ENCODE measurements at regions not wholly inside any gene's neighbourhood (a gene's known extent, or its start where the extent isn't known, plus 50 kb on each side); places are given as distances from the start of the nearest gene placed in this dataset.
"Not testable (repeated sequence)": the region's sequence is repeated elsewhere in the genome, so short reads cannot be mapped to it uniquely, and the experiment has no call there.

DNA sequence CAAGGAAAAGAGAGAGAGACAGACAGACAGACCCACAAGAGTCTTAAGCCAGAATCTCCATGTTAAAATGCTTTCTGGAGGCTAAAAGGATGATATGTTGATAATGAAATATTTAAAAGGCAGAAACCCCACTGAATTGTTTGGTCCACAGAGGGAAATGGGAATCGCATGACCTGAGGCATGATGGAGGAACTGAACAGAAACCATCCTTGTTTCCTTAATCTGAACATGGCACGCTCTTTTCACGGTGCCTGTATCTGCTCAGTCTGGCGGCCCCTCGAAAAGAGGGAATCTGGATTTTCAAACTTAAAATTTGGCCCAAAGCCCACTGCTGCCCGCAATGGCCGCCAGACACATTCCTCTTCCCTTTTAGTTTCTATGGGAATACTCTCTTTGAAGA, 173.5 kb upstream of the OSBPL11 start:
- not testable (repeated sequence) for H3K36me3 ChIP-seq (ENCODE audit: control insufficient read depth, insufficient read depth, low read length, severe bottlenecking); H3K4me3 ChIP-seq (ENCODE audit: low read length); H3K27me3 ChIP-seq (replicated peaks; ENCODE audit: control insufficient read depth, insufficient read depth, low read length); H3K9ac ChIP-seq (ENCODE audit: low read length); H3K9me3 ChIP-seq (ENCODE audit: control insufficient read depth, low read length); DNase-seq (ENCODE audit: low read depth); H3K4me1 ChIP-seq (ENCODE audit: control insufficient read depth, insufficient read depth, low read length)

DNA sequence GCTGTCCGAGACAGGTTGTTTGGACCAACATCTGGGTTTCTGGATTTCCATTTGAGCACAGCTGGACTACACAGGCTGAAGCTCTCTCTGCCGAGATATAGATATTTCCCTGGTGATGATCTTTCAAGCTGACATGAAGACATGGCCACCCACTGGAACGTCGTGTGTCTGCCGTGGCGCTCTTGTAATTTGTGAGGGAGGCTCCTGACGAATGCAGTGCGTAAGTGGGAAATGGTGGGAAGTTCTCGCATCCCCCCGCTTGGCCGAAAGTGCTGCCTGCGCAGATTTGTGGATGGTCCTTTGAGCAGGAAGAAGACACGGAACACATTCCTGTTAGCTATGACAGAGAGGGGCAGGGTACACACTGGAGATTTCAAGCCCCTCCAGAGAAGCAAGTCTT, 176.2 kb upstream of the OSBPL11 start:
- not testable (repeated sequence) for H3K4me1 ChIP-seq (ENCODE audit: control insufficient read depth, insufficient read depth, low read length); H3K27me3 ChIP-seq (replicated peaks; ENCODE audit: control insufficient read depth, insufficient read depth, low read length); H3K4me3 ChIP-seq (ENCODE audit: low read length); H3K36me3 ChIP-seq (ENCODE audit: control insufficient read depth, insufficient read depth, low read length, severe bottlenecking); H3K9me3 ChIP-seq (ENCODE audit: control insufficient read depth, low read length); DNase-seq (ENCODE audit: low read depth); H3K9ac ChIP-seq (ENCODE audit: low read length)

DNA sequence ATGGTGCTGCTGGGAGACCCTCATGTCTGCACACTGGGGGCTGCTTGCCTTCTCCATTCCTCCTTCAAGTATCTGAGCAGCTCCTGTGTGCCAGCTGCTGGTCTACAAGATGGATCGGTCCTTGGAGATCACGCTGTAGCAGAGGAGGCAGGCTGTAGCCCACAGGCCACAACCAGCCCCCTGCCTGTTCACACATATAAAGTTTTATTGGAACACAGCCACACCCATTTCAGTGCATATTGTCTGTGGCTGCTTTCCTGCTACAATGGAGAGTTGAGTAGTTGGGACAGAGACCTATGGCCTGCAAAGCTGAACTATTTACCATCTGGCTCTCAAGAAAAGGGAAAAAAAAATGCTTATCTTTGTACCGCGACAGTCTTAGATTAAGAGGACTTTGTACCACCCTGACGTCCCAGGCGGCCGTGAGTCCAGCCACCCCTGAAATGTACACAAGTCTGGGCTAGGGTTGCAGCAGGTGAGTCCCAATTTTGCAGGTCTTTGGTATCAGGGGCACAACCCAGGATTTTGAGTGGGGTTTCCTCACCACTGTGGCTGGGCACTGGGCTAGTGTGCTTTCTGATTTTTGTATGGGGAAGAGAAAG, 179.2 kb upstream of the OSBPL11 start:
- H3K27me3 ChIP-seq (replicated peaks; ENCODE audit: control insufficient read depth, insufficient read depth, low read length); DNase-seq (ENCODE audit: low read depth); H3K4me3 ChIP-seq (ENCODE audit: low read length); H3K36me3 ChIP-seq (ENCODE audit: control insufficient read depth, insufficient read depth, low read length, severe bottlenecking); H3K4me1 ChIP-seq (ENCODE audit: control insufficient read depth, insufficient read depth, low read length); H3K9ac ChIP-seq (ENCODE audit: low read length); H3K9me3 ChIP-seq (ENCODE audit: control insufficient read depth, low read length): not testable (repeated sequence)

DNA sequence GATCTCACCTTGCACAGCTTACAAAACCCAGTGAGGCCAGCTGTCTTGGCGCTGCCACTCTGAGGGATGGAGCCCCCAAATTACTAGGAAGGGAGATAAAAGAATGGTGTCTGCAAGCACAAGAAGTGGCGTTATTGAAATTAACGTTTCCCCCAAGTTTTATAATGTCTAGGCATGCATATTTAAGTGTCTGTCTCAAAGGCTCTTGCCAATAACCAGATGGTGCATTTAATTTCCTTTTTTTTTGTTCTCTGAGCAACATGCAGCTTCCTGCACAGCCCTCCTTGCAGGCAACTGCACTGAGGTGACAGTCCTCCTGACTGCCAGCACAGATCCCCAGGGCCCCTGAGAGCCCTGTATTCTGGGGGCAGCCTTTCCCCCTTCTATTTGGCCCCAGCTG, 179.8 kb upstream of the OSBPL11 start:
- DNase-seq (ENCODE audit: low read depth); H3K4me1 ChIP-seq (ENCODE audit: control insufficient read depth, insufficient read depth, low read length); H3K9me3 ChIP-seq (ENCODE audit: control insufficient read depth, low read length); H3K27me3 ChIP-seq (replicated peaks; ENCODE audit: control insufficient read depth, insufficient read depth, low read length); H3K36me3 ChIP-seq (ENCODE audit: control insufficient read depth, insufficient read depth, low read length, severe bottlenecking); H3K9ac ChIP-seq (ENCODE audit: low read length); H3K4me3 ChIP-seq (ENCODE audit: low read length): not testable (repeated sequence)

DNA sequence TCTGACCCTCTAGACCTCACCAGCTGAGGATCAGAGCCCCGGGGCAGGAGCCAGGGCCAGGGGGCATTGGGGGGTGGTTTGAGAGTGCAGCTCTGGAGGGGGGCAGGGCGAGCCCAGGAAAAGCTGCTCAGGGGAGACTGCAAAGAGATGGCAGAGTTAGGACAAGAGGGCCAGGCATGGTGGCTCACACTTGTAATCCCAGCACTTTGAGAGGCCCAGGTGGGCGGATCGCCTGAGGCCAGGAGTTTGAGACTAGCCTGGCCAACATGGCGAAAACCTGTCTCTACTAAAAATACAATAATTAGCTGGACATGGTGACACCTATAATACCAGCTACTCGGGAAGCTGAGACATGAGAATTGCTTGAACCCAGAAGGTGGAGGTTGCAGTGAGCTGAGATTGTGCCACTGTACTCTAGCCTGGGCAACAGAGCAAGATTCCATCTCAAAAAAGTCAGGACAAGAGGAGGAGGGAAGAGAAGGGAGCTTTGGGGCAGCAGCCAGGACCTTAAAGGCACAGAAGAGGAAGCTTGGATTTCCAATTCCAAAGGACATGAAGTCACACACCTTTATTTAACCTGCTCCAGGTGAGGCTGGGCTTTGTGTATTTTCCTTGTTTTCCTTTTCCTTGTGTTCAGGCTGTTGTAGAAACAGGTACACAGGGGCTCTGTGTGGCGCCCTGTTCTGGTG, 180.5 kb upstream of the OSBPL11 start:
- not testable (repeated sequence) for DNase-seq (ENCODE audit: low read depth); H3K4me1 ChIP-seq (ENCODE audit: control insufficient read depth, insufficient read depth, low read length); H3K9me3 ChIP-seq (ENCODE audit: control insufficient read depth, low read length); H3K9ac ChIP-seq (ENCODE audit: low read length); H3K36me3 ChIP-seq (ENCODE audit: control insufficient read depth, insufficient read depth, low read length, severe bottlenecking); H3K27me3 ChIP-seq (replicated peaks; ENCODE audit: control insufficient read depth, insufficient read depth, low read length); H3K4me3 ChIP-seq (ENCODE audit: low read length)

DNA sequence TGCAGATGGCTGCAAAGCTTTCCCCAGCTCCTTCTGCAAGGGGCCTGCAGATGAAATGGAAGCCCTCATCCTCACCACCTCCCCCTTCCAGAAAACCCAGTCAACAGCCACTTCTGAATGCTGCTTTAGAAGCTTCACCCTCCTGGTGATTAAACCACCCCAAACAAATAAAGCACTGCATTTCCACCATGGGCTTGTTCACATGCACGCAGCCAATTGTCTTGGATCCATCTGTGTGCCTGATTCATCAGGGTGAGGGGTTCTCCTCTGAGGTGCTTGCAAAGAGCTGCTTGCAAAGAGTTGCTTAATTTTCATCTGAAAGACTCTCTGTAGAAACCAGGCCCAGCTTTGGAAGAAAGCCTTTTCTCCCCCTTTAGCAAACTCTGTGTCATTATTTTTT, 184.0 kb upstream of the OSBPL11 start:
- H3K27me3 ChIP-seq (replicated peaks; ENCODE audit: control insufficient read depth, insufficient read depth, low read length); H3K4me3 ChIP-seq (ENCODE audit: low read length); H3K9me3 ChIP-seq (ENCODE audit: control insufficient read depth, low read length); H3K4me1 ChIP-seq (ENCODE audit: control insufficient read depth, insufficient read depth, low read length); H3K36me3 ChIP-seq (ENCODE audit: control insufficient read depth, insufficient read depth, low read length, severe bottlenecking); DNase-seq (ENCODE audit: low read depth); H3K9ac ChIP-seq (ENCODE audit: low read length): not testable (repeated sequence)

DNA sequence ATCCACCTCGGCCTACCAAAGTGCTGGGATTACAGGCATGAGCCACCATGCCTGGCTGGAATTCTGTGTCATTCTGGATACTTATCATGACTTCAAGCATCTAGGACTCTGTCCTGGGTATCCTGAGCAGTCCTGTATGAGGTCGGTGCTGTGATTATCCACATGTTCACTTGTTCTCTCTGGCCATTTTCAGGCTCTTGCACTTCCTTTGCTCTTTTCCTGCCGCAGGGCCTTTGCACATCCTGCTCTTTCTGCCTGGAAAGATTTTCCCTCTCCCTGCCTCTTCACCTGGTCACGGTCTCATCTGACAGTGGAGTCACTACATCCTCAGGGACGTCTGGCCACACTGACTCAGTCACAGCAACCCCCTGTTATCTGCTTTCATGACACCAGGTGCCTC, 184.6 kb upstream of the OSBPL11 start:
- not testable (repeated sequence) for H3K27me3 ChIP-seq (replicated peaks; ENCODE audit: control insufficient read depth, insufficient read depth, low read length); H3K4me3 ChIP-seq (ENCODE audit: low read length); H3K4me1 ChIP-seq (ENCODE audit: control insufficient read depth, insufficient read depth, low read length); H3K36me3 ChIP-seq (ENCODE audit: control insufficient read depth, insufficient read depth, low read length, severe bottlenecking); H3K9ac ChIP-seq (ENCODE audit: low read length); DNase-seq (ENCODE audit: low read depth); H3K9me3 ChIP-seq (ENCODE audit: control insufficient read depth, low read length)

DNA sequence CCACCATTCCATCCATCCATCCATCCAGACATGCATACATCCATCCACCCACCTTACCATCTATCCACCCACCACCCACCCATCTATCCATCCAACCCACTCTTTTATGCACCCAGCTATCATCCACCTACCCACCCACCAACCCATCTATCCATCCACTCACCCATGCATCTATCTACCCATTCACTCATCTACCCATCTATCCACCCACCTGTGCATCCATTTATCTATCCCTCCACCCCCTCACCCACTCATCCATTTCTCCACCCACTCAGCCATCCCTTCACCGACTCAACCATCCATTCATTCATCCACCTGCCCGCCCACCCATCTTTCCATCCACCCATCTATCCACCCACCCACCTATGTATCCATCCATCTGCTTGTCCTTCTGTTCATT, 186.4 kb upstream of the OSBPL11 start:
- not testable (repeated sequence) for H3K9ac ChIP-seq (ENCODE audit: low read length); H3K36me3 ChIP-seq (ENCODE audit: control insufficient read depth, insufficient read depth, low read length, severe bottlenecking); H3K27me3 ChIP-seq (replicated peaks; ENCODE audit: control insufficient read depth, insufficient read depth, low read length); H3K4me3 ChIP-seq (ENCODE audit: low read length); H3K4me1 ChIP-seq (ENCODE audit: control insufficient read depth, insufficient read depth, low read length); H3K9me3 ChIP-seq (ENCODE audit: control insufficient read depth, low read length); DNase-seq (ENCODE audit: low read depth)

DNA sequence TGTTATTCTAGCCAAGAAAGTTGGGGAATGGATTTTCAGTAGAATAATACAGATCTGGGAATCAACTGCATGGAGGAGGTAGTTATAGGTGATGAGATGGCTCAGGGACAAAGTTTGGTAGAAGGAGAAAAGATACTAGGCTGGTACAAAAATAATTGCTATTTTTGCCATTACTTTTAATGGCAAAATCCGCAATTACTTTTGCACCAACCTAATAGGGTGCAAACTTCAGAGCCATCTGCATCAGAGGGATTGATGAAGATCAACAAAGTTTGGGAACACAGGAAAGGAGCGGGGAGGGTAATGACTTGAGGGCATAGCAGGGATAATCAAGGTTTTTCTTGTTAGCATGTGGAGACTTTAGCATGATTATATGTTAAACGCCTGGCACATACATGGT, 178.7 kb upstream of the ROPN1B start:
- H3K4me1 ChIP-seq (ENCODE audit: control insufficient read depth, insufficient read depth, low read length); DNase-seq (ENCODE audit: low read depth); H3K4me3 ChIP-seq (ENCODE audit: low read length); H3K9ac ChIP-seq (ENCODE audit: low read length); H3K27me3 ChIP-seq (replicated peaks; ENCODE audit: control insufficient read depth, insufficient read depth, low read length); H3K9me3 ChIP-seq (ENCODE audit: control insufficient read depth, low read length); H3K36me3 ChIP-seq (ENCODE audit: control insufficient read depth, insufficient read depth, low read length, severe bottlenecking): not testable (repeated sequence)

DNA sequence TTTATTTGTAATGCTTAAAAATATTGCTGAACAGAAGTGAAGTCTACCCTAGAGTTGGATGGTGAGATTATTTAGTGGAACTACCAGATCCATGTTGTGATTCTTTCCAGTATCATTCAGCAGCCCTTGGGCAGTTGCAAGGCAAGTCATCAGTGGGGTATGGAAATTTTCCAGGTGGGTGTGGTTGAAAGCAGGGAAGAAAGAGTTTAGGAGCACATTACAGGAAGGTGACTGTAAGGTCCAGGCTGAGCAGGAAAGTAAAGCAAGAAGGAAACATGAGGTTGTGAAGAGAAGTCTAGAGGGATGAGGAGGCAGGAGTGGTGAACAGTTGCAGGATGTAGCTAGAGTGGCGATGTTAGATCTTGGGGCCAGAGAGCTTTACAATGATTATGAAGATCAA, 178.0 kb upstream of the ROPN1B start:
- not testable (repeated sequence) for H3K27me3 ChIP-seq (replicated peaks; ENCODE audit: control insufficient read depth, insufficient read depth, low read length); H3K9ac ChIP-seq (ENCODE audit: low read length); H3K9me3 ChIP-seq (ENCODE audit: control insufficient read depth, low read length); H3K36me3 ChIP-seq (ENCODE audit: control insufficient read depth, insufficient read depth, low read length, severe bottlenecking); DNase-seq (ENCODE audit: low read depth); H3K4me3 ChIP-seq (ENCODE audit: low read length); H3K4me1 ChIP-seq (ENCODE audit: control insufficient read depth, insufficient read depth, low read length)

DNA sequence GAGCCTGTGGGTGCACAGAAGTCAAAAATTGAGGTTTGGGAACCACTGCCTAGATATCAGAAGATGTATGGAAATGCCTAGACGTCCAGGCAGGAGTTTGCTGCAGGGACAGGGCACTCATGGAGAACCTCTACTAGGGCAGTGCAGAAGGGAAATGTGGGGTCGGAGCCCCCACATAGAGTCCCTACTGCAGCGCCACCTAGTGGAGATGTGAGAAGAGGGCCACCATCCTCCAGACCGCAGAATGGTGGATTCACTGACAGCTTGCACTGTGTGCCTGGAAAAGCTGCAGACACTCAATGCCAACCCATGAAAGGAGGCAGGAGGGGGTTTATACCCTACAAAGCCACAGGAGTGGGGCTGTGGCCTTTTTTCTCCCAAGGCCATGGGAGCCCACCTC, 159.0 kb upstream of the ROPN1B start:
- not testable (repeated sequence) for H3K27me3 ChIP-seq (replicated peaks; ENCODE audit: control insufficient read depth, insufficient read depth, low read length); H3K4me3 ChIP-seq (ENCODE audit: low read length); H3K9ac ChIP-seq (ENCODE audit: low read length); DNase-seq (ENCODE audit: low read depth); H3K36me3 ChIP-seq (ENCODE audit: control insufficient read depth, insufficient read depth, low read length, severe bottlenecking); H3K4me1 ChIP-seq (ENCODE audit: control insufficient read depth, insufficient read depth, low read length)
- peaks cover 33% of the 10 kb centered on the region for H3K9me3 ChIP-seq (ENCODE audit: control insufficient read depth, low read length)

DNA sequence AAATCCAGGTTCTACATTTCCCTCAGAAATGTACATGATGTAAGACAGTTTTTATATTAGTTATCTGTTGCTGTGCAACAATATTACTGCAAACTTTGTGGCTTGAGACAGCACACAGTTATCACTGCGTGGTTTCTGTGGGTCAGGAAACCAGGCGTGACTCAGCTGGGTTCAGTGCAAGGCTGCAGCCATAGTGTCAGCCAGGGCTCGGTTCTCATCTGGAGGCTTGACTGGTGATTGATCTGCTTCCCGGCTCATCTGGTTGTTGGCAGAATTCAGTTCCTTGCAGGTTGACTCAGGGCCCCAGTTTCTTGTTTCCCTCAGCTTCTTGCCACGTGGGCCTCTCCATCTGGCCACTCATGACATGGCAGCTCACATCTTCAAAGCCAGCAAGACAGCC, 146.8 kb upstream of the ROPN1B start:
- not testable (repeated sequence) for H3K4me3 ChIP-seq (ENCODE audit: low read length); H3K4me1 ChIP-seq (ENCODE audit: control insufficient read depth, insufficient read depth, low read length); H3K36me3 ChIP-seq (ENCODE audit: control insufficient read depth, insufficient read depth, low read length, severe bottlenecking); H3K9me3 ChIP-seq (ENCODE audit: control insufficient read depth, low read length); H3K27me3 ChIP-seq (replicated peaks; ENCODE audit: control insufficient read depth, insufficient read depth, low read length); H3K9ac ChIP-seq (ENCODE audit: low read length)
- peak; percentile 19 for DNase-seq (ENCODE audit: low read depth)

Data from adipocyte (in vitro differentiated cells).